C4-2B (cell line): ENCODE measurements at regions not wholly inside any gene's neighbourhood (a gene's known extent, or its start where the extent isn't known, plus 50 kb on each side); places are given as distances from the start of the nearest gene placed in this dataset.

Source experiments
- ZFX ChIP-seq: fragments of 450-650 bp; IDR thresholded peaks from 2 replicates; pipeline ENCODE4 v1.6.1; 2017
- TF ChIP-seq, protein P1 (sequence below): fragments of 450-650 bp; conservative IDR thresholded peaks from 2 replicates; pipeline ENCODE4 v1.5.1; 2017; ENCODE audit warnings: mild to moderate bottlenecking

DNA sequence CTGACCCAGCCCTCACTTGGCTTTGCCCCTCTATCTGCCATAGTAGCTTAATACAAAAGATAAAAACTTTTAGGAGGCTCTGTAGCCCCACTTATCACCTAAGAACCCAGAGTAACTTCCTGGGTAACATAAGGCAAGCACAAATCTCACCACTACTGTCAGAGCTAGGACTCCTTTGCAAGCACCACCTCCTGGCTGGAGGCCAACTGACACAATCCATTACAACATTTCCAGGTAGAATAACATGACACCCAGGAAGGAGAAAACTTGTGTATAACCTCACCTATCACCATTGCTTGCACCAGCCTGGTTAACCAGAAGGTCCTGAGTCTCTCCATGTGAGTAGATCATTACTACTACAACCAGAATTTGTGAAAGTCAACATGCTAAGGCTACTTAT is 230.0 kb downstream of the TUSC7 start:
- TF ChIP-seq, protein P1, sequence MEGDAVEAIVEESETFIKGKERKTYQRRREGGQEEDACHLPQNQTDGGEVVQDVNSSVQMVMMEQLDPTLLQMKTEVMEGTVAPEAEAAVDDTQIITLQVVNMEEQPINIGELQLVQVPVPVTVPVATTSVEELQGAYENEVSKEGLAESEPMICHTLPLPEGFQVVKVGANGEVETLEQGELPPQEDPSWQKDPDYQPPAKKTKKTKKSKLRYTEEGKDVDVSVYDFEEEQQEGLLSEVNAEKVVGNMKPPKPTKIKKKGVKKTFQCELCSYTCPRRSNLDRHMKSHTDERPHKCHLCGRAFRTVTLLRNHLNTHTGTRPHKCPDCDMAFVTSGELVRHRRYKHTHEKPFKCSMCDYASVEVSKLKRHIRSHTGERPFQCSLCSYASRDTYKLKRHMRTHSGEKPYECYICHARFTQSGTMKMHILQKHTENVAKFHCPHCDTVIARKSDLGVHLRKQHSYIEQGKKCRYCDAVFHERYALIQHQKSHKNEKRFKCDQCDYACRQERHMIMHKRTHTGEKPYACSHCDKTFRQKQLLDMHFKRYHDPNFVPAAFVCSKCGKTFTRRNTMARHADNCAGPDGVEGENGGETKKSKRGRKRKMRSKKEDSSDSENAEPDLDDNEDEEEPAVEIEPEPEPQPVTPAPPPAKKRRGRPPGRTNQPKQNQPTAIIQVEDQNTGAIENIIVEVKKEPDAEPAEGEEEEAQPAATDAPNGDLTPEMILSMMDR: no peak
- TF ChIP-seq ZFX: no peak
